Fibroblast of villous mesenchyme (primary cell): ENCODE measurements at regions not wholly inside any gene's neighbourhood (a gene's known extent, or its start where the extent isn't known, plus 50 kb on each side); places are given as distances from the start of the nearest gene placed in this dataset.

Source experiments
- DNase-seq: peaks from one replicate; pipeline ENCODE4 v3.0.0-alpha.2; 2010; ENCODE audit warnings: low read depth
- H3K4me3 ChIP-seq: 2 replicates; pipeline ENCODE4 v1.5.1; 2011; ENCODE audit warnings: low read depth, mild to moderate bottlenecking, low read length
- CTCF ChIP-seq: IDR thresholded peaks from 2 replicates; pipeline ENCODE4 v1.5.1; 2012; ENCODE audit warnings: low read depth, mild to moderate bottlenecking, low read length; ENCODE audit not compliant: insufficient read depth

GRCh38 chr10:21278491-21279216 lies 246.8 kb downstream of the SKIDA1 start:
- peak; percentile 85 for TF ChIP-seq CTCF
- peak; percentile 94 for DNase-seq
- H3K4me3 ChIP-seq: no peak overlapping the region

GRCh38 chr10:21273400-21273968 lies 252.0 kb downstream of the SKIDA1 start:
- H3K4me3 ChIP-seq: no peak overlapping the region
- no peak for DNase-seq

GRCh38 chr10:21272643-21273399 lies 252.7 kb downstream of the SKIDA1 start:
- no peak for TF ChIP-seq CTCF
- no peak for DNase-seq
- no peak overlapping the region for H3K4me3 ChIP-seq

More at GRCh38 chr10:21273400-21273968, 252.0 kb downstream of the SKIDA1 start:
- no peak for TF ChIP-seq CTCF

GRCh38 chr10:21270976-21271375 lies 254.5 kb downstream of the SKIDA1 start:
- H3K4me3 ChIP-seq: no peak overlapping the region
- no peak for TF ChIP-seq CTCF
- DNase-seq: no peak

GRCh38 chr10:21269289-21269688 lies 256.2 kb downstream of the SKIDA1 start:
- TF ChIP-seq CTCF: no peak
- no peak for DNase-seq
- no peak overlapping the region for H3K4me3 ChIP-seq

GRCh38 chr10:21265622-21266021 lies 259.9 kb downstream of the SKIDA1 start:
- H3K4me3 ChIP-seq: no peak overlapping the region
- TF ChIP-seq CTCF: no peak
- DNase-seq: peak; percentile 35
